WTC11 (cell line): ENCODE measurements at regions not wholly inside any gene's neighbourhood (a gene's known extent, or its start where the extent isn't known, plus 50 kb on each side); places are given as distances from the start of the nearest gene placed in this dataset.

Experiments
- ATAC-seq: fragments of 200-7000 bp; cut with Tn5 transposase; 2 replicates; pipeline ENCODE4 v1.10.0; 2021; ENCODE audit warnings: mild to moderate bottlenecking, moderate library complexity
- CTCF ChIA-PET: fragments of 300-600 bp; sonication (Branson Sonifier 250); formaldehyde crosslinking; loops from one replicate; lab custom pipeline; 2021; ENCODE audit warnings: antibody characterized with exemption; lab: Charles Lee
- POLR2A ChIA-PET: fragments of 350-600 bp; sonication (Branson Sonifier 250); formaldehyde crosslinking; loops from one replicate; lab custom pipeline; 2021; ENCODE audit warnings: antibody characterized with exemption; lab: Charles Lee
- DNase-seq: peaks from one replicate; pipeline ENCODE4 v3.0.0; 2021; ENCODE audit warnings: low spot score
- H3K27ac Mint-ChIP-seq: 2 replicates; pipeline ENCODE4 v1.8.0; 2021; ENCODE audit warnings: mixed read lengths
- H3K27me3 Mint-ChIP-seq: 2 replicates; pipeline ENCODE4 v1.8.0; 2021; ENCODE audit warnings: low read depth, mild to moderate bottlenecking, moderate library complexity, mixed read lengths
- H3K36me3 Mint-ChIP-seq: 2 replicates; pipeline ENCODE4 v1.8.0; 2021; ENCODE audit warnings: mixed read lengths
- H3K4me1 Mint-ChIP-seq: 2 replicates; pipeline ENCODE4 v1.8.0; 2022; ENCODE audit warnings: mixed read lengths
- H3K4me3 Mint-ChIP-seq: 2 replicates; pipeline ENCODE4 v1.8.0; 2021; ENCODE audit warnings: mild to moderate bottlenecking, moderate library complexity, mixed read lengths
- H3K9me3 Mint-ChIP-seq: 2 replicates; pipeline ENCODE4 v1.8.0; 2021; ENCODE audit warnings: mixed read lengths
- EMX1 ChIP-seq: fragments of 250-450 bp; sonication (Bioruptor Pico); IDR thresholded peaks from 2 replicates; pipeline ENCODE4 v1.8.0; 2021; ENCODE audit warnings: mild to moderate bottlenecking
- GRHL2 ChIP-seq: fragments of 250-450 bp; sonication (Bioruptor Pico); IDR thresholded peaks from 2 replicates; pipeline ENCODE4 v1.8.0; 2022; ENCODE audit warnings: mild to moderate bottlenecking, moderate library complexity; ENCODE audit not compliant: insufficient replicate concordance, severe bottlenecking
- HMGA2 ChIP-seq: fragments of 250-450 bp; sonication (Bioruptor Pico); IDR thresholded peaks from 2 replicates; pipeline ENCODE4 v1.4.0; 2021; ENCODE audit warnings: mild to moderate bottlenecking, moderate library complexity
- MXD4 ChIP-seq: fragments of 250-450 bp; sonication (Bioruptor Pico); IDR thresholded peaks from 2 replicates; pipeline ENCODE4 v1.8.0; 2021; ENCODE audit warnings: mild to moderate bottlenecking, moderate library complexity, borderline replicate concordance
- NR3C1 ChIP-seq: sonication (generic); formaldehyde crosslinking; conservative IDR thresholded peaks from 2 replicates; pipeline ENCODE4 v1.8.1; 2023; ENCODE audit warnings: low read depth, mild to moderate bottlenecking, missing genetic modification reagents
- SP1 ChIP-seq: sonication (generic); formaldehyde crosslinking; conservative IDR thresholded peaks from 2 replicates; pipeline ENCODE4 v1.8.1; 2022; ENCODE audit warnings: missing genetic modification reagents
- TP53 ChIP-seq: sonication (generic); formaldehyde crosslinking; IDR thresholded peaks from 2 replicates; pipeline ENCODE4 v1.8.1; 2023; ENCODE audit warnings: mild to moderate bottlenecking, missing genetic modification reagents
- ZBTB21 ChIP-seq: sonication (generic); formaldehyde crosslinking; IDR thresholded peaks from 2 replicates; pipeline ENCODE4 v1.8.1; 2023; ENCODE audit warnings: mild to moderate bottlenecking, missing genetic modification reagents, borderline replicate concordance
- ZNF138 ChIP-seq: sonication (generic); formaldehyde crosslinking; conservative IDR thresholded peaks from 2 replicates; pipeline ENCODE4 v1.8.1; 2022; ENCODE audit warnings: mild to moderate bottlenecking, moderate library complexity, missing genetic modification reagents
- ZNF219 ChIP-seq: sonication (generic); formaldehyde crosslinking; IDR thresholded peaks from 2 replicates; pipeline ENCODE4 v1.8.0; 2023; ENCODE audit warnings: missing genetic modification reagents, mild to moderate bottlenecking, borderline replicate concordance
- ZNF671 ChIP-seq: fragments of 250-450 bp; sonication (Bioruptor Pico); IDR thresholded peaks from 2 replicates; pipeline ENCODE4 v1.8.0; 2021; ENCODE audit warnings: mild to moderate bottlenecking
- TF ChIP-seq, protein P1 (sequence below): fragments of 250-450 bp; sonication (Bioruptor Pico); conservative IDR thresholded peaks from 2 replicates; pipeline ENCODE4 v1.9.0; 2021; ENCODE audit warnings: mild to moderate bottlenecking
- TF ChIP-seq, protein P2 (sequence below): sonication (generic); formaldehyde crosslinking; IDR thresholded peaks from 2 replicates; pipeline ENCODE4 v1.8.1; 2022; ENCODE audit warnings: mild to moderate bottlenecking, missing genetic modification reagents, moderate library complexity, borderline replicate concordance
- TF ChIP-seq, protein P3 (sequence below): sonication (generic); formaldehyde crosslinking; IDR thresholded peaks from 2 replicates; pipeline ENCODE4 v1.8.1; 2023; ENCODE audit warnings: mild to moderate bottlenecking, moderate library complexity, missing genetic modification reagents
- TF ChIP-seq, protein P4 (sequence below): sonication (generic); formaldehyde crosslinking; IDR thresholded peaks from 2 replicates; pipeline ENCODE4 v1.8.0; 2023; ENCODE audit warnings: mild to moderate bottlenecking, missing genetic modification reagents
- TF ChIP-seq, protein P5 (sequence below): sonication (generic); formaldehyde crosslinking; IDR thresholded peaks from 2 replicates; pipeline ENCODE4 v1.8.1; 2022; ENCODE audit warnings: missing genetic modification reagents, borderline replicate concordance
- TF ChIP-seq, protein P6 (sequence below): fragments of 250-450 bp; sonication (Bioruptor Pico); IDR thresholded peaks from 2 replicates; pipeline ENCODE4 v1.9.0; 2021; ENCODE audit warnings: mild to moderate bottlenecking

DNA sequence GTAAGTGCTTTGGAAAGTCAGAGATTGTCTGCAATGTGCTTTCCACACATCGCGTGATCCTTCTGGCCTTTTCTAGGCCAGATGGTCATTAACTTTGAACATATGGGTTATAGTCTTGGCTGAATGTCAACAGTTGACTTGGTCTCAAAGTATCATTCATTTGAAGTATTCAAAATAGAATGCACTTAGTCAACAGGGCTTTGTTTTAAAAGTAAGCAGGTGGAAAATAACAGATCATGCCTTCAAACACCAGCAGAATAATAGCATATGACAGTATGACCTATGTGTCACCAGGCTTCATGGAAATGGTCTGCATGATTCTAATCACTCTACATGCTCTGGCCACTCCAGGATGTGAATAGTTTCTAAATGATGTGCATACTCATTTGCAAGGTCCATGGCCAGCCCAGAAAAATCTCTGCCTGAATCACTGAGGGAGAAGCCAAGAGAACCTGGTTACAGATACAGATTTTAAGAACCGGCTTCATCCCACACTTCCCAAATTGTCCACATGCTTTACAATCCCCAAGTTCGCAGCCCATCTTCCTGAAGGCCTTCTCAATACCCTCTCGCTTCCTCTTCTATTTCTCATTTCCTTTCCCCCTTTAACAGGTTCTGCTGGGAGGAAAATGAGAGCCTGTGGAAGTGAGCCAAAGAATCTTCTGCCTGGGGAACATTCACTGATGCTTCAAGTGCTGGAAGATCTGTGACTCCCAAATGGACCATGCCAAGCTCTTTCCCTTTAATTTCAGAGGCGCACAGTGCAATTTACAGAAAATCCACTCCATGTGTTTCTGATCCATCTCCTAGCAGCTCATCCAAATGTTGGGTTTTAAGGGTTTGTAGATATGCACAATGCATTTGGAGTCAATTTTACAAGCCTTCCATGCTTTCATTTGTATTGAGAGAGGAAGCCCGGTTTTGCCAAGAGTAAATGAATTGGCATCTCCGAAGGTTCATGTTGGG lies 122.8 kb upstream of the GDF10 start:
- Mint-ChIP-seq H3K27ac (no peak overlapping the region), H3K9me3 (peaks cover 7% of the 10 kb centered on the region; the same call in 1 of the 2 replicates), H3K36me3 (no peaks in the 10 kb centered on the region), H3K27me3 (no peaks in the 10 kb centered on the region), H3K4me3 (no peak overlapping the region), H3K4me1 (peaks cover 11% of the 10 kb centered on the region)
- TF ChIP-seq, protein P1, sequence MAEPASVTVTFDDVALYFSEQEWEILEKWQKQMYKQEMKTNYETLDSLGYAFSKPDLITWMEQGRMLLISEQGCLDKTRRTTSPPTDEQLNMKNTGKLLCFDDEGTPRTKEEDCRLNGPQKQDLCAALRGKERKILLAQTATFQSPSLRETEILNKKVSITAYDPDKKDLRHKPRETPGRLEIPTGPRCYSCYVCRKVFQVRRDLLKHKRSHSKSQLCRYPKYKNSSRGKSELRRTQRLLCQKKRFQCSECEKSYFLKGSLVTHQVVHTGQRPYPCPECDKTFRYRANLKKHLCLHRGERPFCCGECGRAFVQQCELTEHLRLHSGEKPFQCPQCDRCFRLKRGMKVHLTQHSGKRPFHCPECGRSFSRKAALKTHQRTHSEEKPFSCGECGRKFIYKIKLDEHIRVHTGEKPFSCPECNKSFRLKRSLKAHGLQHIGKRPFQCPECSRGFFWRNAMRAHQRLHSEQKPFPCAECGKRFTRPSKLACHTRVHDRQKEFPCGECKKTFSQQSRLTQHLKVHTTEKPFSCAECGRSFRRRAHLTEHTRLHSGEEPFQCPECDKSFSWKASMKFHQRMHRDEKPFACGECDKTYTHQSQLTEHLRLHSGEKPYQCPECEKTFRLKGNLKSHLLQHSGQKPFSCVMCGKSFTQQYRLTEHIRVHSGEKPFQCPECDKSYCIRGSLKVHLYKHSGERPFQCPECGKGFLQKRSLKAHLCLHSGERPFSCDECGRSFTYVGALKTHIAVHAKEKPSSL (CRISPR knock-in tag): no peak
- TF ChIP-seq EMX1 (CRISPR knock-in tag): no peak
- CTCF ChIA-PET: interaction anchor here (0.8 kb wide), 1 partner anchor 152 kb away, joined by 3 read pairs; no protein-coding TSS in a partner anchor
- DNase-seq: no peak
- no peak for ATAC-seq
- POLR2A ChIA-PET: no interaction called here

DNA sequence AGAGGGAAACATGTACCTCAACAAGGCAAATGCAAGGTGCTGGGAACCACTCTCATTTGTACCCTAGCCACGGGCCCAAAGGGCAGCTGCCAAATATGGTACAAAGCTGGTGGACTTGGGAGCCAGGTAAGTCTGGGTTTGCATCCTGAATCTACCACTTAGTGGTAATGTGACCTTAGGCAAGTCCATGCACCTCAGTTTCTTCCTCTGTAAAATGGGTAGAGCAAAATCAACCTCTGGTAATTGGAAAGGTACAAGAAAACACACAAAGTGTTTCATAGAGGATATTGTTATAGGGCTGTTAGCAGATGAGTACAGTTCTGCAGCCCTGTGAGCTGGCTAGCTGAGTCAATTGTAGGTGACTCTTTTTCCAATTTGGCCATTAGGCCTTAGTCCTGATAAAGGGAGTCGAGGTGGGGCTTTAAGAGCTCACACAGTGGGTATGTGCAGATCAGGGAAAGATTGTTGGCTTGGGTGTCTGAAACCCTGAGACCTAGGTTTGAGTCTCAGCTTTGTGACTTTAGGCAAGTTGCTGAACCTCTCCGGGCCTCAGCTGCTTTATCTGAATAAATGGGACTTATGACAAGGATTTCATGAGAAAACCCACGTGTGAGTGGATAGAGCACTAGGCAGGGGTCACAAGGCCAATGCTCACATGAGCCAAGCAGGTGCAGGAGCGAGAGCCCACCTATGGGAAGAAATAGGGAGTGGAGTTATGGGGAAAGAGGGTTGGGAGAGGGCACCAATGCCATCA lies 121.3 kb upstream of the GDF10 start:
- H3K4me1 Mint-ChIP-seq: peaks cover 11% of the 10 kb centered on the region
- POLR2A ChIA-PET: no interaction called here
- TF ChIP-seq ZNF138 (CRISPR knock-in tag) (no peak), GRHL2 (CRISPR knock-in tag) (no peak)
- no peaks in the 10 kb centered on the region for H3K36me3 Mint-ChIP-seq
- H3K27me3 Mint-ChIP-seq: no peaks in the 10 kb centered on the region
- DNase-seq (no peak), ATAC-seq (no peak)
- H3K27ac Mint-ChIP-seq: no peak overlapping the region
- no peak overlapping the region for H3K4me3 Mint-ChIP-seq
- CTCF ChIA-PET: no interaction called here
- H3K9me3 Mint-ChIP-seq: no peaks in the 10 kb centered on the region

DNA sequence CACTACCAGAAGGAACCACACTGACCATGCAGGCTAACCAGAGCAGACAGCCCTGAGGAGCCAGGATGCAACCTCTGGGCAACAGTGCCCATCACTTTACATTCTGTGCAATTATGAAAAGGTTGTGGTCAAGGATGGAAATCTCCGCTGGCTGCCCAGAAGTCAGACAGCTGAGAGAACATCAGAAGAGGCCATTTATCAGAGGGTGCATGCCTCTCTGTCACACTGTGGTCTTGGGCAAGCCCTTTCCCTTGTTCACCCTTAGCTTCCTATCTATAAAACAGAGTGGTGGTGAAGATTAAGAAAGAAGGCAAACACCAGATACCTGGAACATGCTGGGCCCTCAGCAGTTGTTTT lies 120.7 kb upstream of the GDF10 start:
- H3K4me3 Mint-ChIP-seq: no peak overlapping the region
- peaks cover 11% of the 10 kb centered on the region for H3K4me1 Mint-ChIP-seq
- H3K27ac Mint-ChIP-seq: no peak overlapping the region
- no peaks in the 10 kb centered on the region for H3K9me3 Mint-ChIP-seq
- H3K27me3 Mint-ChIP-seq: no peaks in the 10 kb centered on the region
- ATAC-seq (no peak), DNase-seq (no peak)
- no peaks in the 10 kb centered on the region for H3K36me3 Mint-ChIP-seq
- ChIA-PET CTCF (no interaction called here), POLR2A (no interaction called here)
- TF ChIP-seq, protein P2, sequence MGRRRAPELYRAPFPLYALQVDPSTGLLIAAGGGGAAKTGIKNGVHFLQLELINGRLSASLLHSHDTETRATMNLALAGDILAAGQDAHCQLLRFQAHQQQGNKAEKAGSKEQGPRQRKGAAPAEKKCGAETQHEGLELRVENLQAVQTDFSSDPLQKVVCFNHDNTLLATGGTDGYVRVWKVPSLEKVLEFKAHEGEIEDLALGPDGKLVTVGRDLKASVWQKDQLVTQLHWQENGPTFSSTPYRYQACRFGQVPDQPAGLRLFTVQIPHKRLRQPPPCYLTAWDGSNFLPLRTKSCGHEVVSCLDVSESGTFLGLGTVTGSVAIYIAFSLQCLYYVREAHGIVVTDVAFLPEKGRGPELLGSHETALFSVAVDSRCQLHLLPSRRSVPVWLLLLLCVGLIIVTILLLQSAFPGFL (CRISPR knock-in tag): no peak
- no peak for TF ChIP-seq NR3C1 (CRISPR knock-in tag)
- TF ChIP-seq HMGA2: no peak
- no peak for TF ChIP-seq ZNF219
- TF ChIP-seq, protein P3, sequence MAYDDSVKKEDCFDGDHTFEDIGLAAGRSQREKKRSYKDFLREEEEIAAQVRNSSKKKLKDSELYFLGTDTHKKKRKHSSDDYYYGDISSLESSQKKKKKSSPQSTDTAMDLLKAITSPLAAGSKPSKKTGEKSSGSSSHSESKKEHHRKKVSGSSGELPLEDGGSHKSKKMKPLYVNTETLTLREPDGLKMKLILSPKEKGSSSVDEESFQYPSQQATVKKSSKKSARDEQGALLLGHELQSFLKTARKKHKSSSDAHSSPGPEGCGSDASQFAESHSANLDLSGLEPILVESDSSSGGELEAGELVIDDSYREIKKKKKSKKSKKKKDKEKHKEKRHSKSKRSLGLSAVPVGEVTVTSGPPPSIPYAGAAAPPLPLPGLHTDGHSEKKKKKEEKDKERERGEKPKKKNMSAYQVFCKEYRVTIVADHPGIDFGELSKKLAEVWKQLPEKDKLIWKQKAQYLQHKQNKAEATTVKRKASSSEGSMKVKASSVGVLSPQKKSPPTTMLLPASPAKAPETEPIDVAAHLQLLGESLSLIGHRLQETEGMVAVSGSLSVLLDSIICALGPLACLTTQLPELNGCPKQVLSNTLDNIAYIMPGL (CRISPR knock-in tag): no peak
- TF ChIP-seq, protein P4, sequence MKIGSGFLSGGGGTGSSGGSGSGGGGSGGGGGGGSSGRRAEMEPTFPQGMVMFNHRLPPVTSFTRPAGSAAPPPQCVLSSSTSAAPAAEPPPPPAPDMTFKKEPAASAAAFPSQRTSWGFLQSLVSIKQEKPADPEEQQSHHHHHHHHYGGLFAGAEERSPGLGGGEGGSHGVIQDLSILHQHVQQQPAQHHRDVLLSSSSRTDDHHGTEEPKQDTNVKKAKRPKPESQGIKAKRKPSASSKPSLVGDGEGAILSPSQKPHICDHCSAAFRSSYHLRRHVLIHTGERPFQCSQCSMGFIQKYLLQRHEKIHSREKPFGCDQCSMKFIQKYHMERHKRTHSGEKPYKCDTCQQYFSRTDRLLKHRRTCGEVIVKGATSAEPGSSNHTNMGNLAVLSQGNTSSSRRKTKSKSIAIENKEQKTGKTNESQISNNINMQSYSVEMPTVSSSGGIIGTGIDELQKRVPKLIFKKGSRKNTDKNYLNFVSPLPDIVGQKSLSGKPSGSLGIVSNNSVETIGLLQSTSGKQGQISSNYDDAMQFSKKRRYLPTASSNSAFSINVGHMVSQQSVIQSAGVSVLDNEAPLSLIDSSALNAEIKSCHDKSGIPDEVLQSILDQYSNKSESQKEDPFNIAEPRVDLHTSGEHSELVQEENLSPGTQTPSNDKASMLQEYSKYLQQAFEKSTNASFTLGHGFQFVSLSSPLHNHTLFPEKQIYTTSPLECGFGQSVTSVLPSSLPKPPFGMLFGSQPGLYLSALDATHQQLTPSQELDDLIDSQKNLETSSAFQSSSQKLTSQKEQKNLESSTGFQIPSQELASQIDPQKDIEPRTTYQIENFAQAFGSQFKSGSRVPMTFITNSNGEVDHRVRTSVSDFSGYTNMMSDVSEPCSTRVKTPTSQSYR (CRISPR knock-in tag): no peak
- TF ChIP-seq, protein P5, sequence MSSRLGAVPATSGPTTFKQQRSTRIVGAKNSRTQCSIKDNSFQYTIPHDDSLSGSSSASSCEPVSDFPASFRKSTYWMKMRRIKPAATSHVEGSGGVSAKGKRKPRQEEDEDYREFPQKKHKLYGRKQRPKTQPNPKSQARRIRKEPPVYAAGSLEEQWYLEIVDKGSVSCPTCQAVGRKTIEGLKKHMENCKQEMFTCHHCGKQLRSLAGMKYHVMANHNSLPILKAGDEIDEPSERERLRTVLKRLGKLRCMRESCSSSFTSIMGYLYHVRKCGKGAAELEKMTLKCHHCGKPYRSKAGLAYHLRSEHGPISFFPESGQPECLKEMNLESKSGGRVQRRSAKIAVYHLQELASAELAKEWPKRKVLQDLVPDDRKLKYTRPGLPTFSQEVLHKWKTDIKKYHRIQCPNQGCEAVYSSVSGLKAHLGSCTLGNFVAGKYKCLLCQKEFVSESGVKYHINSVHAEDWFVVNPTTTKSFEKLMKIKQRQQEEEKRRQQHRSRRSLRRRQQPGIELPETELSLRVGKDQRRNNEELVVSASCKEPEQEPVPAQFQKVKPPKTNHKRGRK (CRISPR knock-in tag): no peak
- TF ChIP-seq ZNF671 (CRISPR knock-in tag): no peak
- TF ChIP-seq ZBTB21 (CRISPR knock-in tag): no peak
- no peak for TF ChIP-seq SP1 (CRISPR knock-in tag)
- no peak for TF ChIP-seq ZNF138 (CRISPR knock-in tag)
- TF ChIP-seq, protein P6, sequence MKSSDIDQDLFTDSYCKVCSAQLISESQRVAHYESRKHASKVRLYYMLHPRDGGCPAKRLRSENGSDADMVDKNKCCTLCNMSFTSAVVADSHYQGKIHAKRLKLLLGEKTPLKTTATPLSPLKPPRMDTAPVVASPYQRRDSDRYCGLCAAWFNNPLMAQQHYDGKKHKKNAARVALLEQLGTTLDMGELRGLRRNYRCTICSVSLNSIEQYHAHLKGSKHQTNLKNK: no peak
- no peak for TF ChIP-seq MXD4 (CRISPR knock-in tag)
- no peak for TF ChIP-seq TP53 (CRISPR knock-in tag)
